Left hindlimb (tissue), 1 donor: ENCODE measurements at regions not wholly inside any gene's neighbourhood (a gene's known extent, or its start where the extent isn't known, plus 50 kb on each side); places are given as distances from the start of the nearest gene placed in this dataset.
"Not testable (repeated sequence)": the region's sequence is repeated elsewhere in the genome, so short reads cannot be mapped to it uniquely, and the experiment has no call there.

Experiments used
- DNase-seq: peaks from one replicate; pipeline ENCODE4 v3.0.0-alpha.2; 2018

DNA sequence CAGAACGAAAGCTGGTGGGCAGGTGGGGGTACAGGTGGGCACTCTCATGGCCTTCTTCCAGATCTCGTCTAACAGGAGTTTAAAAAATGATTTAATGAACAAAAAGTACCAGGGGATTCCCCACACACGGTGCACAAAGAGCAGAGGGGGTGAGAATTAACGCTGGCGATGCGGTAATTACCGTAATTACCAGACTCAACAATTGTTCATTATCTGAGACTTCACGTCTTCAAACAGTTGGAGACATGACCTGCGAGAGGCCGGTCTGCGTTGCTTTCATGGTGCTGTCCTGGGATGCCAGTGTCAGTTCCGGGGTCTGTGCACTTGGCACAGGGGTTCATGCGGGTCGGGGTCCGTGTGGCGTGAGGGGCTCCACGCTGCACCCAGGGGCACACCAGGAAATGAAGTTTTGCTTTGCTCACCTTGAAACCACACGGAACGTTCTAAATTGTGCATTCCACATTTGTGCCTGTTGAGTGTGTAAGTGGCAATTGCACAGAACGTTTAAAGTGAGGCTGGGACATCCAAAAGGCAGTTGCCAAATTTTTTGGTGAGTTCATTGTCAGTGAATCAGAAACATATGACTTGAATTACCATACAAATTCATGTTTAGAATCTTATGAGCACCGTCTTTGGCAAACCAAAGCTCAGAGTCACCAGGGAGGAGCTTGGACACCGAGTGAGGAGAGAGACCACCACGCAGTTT is 256.4 kb upstream of the IRX1 start:
- no peak for DNase-seq

DNA sequence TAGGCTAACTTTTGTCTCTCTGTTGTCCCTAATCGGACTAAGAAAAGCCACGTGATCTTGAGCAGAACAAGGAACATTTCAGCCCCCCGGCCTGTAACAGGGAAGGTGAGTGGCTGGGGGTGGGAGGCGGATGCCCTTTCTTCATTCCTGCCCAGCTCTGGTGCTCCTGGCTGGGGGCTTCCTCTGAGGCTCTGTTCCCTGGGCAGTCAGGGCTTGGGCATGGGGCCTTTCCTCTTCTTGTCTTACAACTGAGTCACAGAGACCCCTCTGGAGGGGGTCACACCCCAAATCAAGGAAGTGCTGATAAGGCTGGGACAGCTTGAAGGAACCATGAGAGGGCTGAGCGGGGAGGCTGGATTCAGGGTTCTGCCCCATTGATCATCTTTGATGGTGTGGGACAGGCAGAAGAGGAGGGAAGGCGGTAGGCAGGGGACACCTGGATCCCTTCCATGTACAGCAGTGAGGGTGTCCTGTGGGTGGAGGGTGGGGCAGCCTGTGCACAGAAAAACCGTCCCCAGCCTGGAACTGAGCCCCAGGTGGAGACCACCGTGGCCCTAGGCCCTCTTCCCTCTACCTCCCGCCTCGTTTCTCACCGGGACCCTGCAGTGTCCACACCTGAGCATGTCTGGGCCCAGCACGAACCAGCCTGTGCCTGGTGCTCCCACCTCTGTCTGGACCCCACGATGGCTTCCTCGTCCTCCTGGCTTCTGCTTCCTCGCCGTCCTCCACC is 257.7 kb upstream of the IRX1 start:
- no peak for DNase-seq

DNA sequence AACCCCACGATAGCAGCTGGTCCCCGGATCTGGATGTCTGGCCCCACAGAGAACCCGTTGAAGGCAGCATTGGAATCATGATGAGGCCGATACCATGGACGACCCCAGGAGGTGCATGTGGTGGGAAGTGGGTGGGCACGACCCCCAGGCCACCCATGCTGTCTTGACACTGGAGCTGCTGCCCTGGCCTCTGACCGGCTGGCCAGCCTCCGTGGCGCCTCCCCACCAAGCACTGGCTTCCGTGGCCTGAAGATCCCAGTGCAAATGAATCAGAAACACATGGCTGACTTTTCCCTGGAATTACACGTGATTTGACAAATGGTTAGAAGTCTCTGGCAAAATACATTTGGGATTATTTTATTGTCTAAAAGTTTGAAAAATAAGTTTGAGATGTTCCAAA is 259.0 kb upstream of the IRX1 start:
- DNase-seq, result no peak

DNA sequence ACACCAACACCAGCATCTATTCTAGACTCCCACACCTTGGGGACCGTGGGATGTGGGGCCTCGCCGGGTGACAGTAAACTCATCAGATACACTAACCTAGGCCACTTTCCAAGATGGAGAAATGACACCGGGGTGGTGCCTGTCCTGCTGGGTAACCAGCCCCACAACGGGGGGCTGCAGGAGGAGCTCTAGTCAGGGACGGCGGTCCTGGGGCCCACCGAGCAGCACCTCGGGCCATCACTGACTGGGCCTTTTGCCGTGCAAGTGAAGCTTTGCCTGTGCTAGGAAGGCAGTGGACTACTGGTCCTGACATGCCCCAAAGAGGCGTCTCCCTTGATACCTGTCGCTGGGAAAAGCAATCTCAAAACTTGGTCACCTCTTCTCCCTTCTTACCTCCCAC is 260.3 kb upstream of the IRX1 start:
- DNase-seq, result no peak

DNA sequence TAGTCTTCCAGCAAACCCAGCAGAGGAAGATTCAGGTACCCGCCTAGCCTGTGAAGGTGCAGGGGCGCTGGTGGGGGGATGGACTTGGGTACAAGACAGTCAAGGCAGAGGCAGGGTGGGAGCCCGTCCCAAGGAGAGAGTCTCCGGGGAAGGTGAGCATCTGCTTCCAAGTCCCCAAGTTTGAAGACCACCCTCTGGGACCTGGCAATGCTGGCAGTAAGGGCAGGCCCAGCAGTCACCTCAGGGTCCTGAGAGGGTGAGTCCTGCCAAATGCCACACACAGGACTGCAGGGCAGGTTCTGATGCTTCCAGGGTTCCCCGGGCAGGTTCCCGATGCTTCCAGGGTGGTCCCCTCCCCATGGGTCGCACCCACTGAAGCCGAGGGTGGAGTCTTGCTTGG is 261.8 kb upstream of the IRX1 start:
- DNase-seq, result no peak

DNA sequence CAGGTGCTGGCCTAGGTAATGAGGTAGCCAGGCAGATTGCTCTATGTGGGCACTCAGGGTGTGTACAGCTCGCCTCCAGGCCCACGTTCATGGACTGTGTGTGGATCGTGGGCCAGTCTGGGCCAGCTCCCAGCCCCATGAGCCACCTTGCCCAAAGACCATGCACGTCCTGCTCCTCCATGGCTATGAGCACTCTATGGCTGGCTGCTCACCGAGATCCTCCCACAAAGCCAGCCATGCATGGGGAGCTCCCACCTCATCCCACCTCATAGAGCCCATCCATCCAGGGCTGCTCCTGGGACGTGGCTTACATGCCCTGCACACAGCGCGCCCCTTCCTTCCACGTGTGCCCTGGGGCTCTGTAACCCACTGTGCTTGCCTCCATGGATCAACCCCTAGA is 262.5 kb upstream of the IRX1 start:
- DNase-seq, result no peak

DNA sequence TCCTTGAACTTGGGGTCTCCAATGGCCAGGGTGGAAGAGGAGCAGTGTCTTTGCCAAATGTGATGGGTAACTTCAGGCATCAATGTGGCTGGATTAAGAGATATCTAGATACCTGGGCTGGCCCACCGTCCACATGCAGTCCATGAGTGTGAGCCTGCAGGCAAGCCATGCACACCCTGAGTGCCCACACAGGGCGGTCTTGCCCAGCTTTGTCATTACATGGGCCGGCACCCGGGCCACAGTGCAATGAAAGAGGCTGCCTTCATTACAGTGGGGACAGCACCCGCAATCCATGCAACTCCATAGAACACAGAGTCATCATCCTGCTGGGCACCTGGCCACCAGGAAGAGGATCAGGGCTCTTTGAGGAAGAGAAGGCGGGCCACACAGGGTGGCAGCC is 263.8 kb upstream of the IRX1 start:
- no peak for DNase-seq

DNA sequence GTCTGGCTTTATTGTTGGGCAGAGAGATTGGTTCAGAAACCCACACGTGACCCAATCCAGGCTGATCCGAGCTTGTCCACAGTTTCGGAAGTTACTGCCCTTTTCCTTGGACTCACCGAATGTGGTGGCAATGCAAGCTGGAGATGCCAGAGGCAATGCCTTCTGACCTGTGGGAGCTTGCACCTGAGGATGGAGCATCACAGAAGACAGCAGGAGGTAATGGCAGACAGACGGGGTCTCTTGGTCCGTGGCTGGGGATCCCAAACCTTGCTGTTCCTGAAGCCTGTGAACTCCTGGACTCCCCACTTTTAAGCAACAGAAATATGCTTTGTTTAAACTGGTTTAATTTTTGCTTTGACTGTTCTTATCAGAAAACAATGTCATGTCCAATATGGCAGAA is 265.2 kb upstream of the IRX1 start:
- DNase-seq, result no peak

DNA sequence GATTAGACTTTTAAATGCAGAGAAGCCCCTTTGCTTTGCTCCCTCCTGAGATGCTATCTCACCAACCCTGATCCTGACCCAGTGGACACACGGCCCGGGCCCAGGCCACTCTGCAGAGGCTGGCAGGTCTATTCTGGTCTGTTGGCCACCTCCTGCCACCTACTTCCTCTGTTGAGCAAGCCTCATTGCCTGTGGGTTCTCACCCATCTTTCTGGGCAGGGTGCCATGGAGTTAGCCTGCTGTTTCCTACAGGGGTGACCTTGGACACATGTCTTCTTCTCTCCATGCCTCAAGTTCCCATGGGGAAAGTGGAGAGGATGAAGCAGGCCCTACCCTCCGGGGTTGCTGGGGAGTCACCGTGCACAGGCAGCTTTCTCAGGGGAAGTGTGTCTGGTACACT is 266.2 kb upstream of the IRX1 start:
- DNase-seq, result no peak

DNA sequence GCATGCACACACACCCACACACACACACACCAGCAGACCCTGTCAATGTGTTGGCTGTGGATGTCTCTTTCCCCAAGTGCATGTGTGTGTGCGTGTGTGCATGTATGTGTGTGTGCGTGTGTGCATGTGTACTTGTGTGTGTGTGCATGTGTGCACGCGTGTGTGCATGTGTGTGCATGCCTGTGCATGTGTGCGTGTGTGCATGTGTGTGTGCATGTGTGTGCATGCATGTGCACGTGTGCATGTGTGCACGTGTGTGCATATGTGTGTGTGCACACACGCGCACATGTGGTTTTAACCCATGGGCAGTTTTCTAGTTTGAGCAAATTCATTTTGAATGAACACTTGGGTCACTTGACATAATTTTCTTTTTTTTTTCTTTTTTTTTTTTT is 268.8 kb upstream of the IRX1 start:
- DNase-seq, result no peak

DNA sequence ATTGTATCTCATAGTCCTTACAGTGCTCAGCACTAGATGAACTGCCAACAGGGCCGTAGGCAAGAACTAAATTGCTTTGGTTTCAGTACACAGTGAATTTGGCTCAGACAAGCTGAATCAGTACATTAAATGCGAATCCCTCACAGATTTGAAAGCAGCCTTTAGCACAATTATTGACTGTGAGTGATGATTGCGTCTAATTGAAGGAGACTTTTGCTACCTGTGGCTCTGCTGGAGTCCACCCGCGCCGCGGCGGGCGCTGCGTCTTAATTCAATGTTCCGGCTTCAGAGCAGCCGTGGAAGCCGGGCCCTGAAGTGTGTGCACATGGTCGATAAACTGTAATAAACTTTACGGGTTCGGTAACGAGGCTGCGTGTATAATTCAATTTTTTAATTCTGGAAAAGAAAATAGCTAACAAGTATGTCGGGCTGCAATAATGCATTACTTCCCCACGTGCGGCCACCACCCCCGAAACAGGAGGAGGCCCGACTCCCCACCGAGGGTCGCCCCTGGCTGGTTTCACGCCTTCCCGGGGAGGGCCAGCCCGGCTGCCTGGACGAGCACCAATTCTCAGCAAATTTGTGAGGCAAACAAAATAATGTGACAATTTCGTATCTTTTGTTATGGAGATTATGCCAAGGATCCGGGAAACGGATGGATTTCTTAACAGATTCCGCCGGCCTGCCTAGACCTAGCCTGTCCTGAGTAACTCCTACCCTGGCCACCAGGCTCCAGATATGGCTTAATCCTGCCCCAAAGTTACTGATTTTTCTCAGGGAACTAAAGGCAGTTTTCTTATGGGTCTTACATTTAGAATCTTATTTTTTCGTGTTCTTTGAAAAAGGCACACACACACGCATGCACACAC is 269.4 kb upstream of the IRX1 start:
- no peak for DNase-seq

DNA sequence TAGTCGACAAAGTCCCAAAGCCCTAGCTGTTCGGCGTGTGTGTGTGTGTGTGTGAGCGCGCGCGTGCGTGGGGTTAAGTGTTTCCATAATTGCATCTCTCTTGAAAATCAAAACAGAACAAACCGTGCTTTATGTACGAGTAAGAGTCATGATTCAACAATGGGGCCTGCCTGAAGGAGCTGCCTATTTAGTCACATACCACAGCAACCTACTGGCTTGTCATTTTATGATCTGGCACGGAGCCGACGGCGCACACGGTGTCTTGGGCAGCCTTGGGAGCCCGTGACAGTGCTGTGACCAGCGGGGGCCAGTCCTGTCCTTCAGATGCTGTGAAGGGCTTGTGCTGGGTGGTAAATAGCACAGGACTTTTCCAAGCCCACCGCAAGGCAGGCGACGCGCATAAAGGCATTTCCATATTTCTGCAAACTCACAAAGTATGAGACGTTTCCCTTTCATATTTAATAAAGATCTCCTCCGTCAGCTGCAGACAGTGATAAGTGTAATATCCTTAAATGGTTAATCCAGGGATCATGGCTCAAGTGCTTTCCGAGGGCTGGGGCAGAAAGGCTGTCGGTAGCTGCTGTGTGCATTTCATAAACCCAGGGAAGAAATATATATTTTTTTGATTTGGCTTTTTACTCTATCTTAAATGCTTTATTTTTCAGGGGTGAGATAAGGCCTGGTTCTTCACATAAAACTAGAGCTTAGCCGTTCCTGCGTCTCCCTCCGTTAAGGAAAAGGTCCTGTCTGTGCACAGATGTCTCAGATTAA is 270.2 kb upstream of the IRX1 start:
- no peak for DNase-seq

DNA sequence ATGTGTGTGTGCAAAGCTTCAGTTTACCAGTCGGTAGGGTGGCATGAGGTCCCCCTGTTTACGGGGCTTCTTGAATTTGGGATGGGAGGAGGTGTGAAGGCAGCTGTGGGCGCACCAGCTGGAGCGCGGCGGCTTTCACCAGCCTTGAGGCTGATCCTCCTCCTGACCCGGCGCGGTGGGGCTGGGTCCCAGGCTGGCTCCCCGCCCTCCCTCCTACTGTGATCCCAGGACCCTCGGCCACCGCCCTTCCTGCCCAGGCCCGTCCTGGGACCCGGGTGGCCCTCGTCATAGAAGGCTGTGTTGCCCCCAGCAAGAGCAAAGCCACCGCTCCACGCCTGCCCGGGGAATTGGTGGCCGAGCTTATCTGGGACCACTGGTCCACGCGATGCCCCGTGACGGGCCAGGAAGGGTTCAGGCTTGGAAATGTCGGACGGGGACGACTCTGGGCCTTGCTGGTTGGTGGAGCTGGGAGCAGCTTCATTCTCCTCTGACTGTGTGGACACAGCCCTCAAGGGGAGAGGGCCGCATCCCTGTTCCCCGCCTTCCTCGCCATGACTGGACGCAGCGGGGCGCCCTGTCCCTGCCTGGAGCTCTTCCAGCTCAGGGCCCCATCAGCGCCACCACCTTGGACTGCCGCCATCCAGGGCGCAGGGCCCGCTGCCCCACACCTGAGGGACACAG is 271.1 kb upstream of the IRX1 start:
- DNase-seq, result no peak

DNA sequence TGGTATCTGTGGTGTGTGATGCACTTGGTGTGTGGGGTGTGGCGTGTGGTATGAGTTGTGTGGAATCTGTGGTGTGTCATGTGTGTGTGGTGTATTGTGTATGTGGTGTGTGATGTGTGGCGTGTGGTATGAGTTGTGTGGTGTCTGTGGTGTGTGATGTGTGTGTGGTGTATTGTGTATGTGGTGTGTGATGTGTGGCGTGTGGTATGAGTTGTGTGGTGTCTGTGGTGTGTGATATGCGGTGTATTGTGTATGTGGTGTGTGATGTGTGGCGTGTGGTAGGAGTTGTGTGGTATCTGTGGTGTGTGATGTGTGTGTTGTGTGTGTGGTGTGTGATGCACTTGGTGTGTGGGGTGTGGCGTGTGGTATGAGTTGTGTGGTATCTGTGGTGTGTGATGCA is 271.7 kb upstream of the IRX1 start:
- not testable (repeated sequence) for DNase-seq

DNA sequence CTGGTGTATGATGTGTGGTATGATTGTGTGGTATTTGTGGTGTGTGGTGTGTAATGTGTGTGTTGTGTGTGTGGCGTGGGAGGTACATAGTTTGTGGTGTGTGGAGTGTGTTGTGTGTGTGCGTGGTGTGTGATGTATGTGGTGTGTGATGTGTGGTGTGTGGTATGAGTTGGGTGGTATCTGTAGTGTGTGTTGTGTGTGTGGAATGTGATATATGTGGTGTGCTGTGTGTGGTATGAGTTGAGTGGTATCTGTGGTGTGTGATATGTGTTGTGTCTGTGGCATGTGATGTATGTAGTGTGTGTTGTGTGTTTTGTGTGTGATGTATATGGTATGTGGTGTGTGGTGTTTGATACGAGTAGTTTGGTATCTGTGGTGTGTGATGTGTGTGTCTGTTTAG is 272.5 kb upstream of the IRX1 start:
- DNase-seq, result no peak

DNA sequence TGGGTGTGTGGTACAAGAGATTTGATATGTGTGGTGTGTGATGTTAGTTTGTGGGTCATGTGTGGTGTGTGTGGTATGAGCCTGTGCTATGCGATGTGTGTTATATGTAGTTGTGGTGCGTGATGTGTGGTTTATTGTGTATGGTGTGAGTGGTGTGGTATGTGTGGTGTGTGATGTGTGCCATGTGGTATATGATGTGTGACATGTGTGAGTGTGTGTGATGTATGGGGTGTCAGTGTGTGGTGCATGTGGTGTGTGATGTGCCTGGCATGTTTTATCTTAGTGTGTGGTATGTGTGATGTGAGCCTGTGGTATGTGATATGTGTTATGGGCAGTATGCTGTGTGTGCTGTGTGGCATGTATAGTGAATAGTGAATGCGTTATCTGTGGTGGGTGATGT is 273.0 kb upstream of the IRX1 start:
- DNase-seq, result no peak

DNA sequence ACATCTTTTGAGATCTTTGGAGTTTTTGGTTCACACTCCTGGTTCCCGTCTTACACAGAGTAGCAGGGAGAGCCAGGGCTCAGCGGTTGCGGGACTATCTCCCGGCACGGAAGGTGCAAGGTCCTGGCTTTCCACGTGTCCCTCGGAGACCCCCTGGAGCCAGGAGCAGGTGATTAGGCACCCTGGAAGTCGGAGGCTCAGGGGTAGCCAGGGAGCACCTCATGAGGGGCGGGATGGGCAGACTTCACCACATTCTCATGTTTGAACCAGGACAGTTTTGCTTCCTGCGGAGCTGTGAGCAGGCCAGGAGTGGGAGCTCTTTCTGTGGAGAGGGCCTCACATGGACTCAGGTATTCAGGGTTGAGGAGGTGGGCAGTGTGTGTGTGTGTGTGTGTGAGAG is 273.7 kb upstream of the IRX1 start:
- DNase-seq, result no peak

DNA sequence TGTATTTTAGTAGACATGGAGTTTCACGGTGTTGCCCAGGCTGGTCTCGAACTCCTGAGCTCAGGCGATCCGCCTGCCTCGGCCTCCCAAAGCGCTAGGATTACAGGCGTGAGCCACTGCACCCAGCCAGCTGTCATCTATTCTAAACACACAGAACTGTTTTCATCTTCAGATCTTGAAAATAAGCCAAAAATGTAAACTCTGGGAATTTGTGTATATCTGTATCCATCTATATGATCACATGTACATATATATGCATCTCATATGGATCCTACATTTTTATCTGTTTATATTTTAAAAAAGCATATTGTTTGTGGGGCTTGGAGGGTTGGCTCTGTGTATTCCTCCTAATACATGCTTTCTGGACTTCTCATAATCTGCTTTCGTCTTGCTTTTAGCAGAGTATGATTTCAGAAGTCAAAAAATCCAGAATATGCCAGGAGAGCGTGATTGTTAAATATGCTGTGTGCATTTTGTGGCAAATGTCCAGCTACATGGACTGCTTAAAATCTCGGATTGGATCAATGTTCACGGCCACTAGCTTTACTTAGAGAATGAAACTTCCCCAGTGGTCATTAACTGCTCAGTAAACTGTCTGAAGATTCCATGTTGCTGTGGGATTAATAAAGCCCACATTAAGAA is 274.4 kb upstream of the IRX1 start:
- no peak for DNase-seq

DNA sequence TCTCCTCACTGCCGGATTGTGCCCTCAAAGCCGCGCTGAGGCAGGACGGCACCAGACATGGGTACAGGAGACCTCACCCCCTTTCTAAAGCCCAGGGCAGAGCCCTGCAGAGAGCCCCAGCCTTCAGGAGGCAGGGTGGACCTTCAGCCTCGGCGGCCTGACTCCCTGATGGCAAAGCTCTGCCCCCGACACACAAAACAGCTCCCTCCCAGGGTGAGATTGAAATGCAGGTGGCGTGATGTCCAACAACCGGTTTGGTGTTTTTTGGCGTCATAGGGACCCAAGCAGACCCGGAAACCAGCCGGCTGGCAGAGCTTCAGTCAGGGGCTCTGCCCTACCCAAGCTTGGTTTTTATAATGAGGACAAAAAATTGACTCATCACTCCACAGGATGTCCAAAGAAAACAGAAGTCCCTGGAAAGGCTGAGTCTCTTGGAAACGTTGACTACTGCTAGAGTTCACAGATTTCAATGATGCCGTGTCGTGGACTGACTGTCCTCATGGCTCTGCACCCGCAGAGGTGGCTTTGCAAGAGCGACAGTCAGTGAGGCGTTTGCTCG is 275.2 kb upstream of the IRX1 start:
- no peak for DNase-seq

DNA sequence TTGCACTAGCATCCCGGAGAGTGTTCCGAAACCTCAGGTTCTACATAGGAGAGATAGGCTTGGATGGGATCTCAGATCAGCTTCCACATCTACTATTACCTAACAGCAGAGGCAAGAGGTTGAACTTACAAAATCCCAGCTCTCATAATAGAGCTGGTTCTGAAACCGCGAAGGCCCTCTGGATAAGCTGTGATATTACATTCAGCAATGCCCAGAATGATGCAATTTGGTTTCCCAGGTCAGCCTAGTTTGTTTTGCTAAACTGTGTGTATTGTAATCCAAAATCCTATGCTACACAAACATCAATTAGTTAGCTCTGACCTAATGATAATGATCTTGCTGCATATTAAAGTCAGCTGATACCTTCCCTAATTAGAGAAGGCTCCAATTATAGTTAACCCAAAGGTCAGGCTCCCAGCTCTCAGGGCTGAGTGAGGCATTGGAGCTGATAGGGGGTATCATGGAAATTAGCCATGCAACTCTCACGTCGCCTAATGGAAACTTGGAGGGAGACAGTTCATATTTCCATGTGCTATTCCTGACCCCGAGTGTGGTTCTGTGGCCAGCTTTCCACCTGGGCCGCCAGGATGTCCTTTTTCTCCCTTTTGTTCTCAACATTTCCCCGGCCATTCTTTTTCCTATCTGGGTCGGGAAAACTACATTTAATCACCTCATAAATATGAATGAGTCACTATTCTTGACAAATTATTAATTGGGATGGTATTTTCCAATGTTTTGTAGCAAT is 278.4 kb upstream of the IRX1 start:
- no peak for DNase-seq

DNA sequence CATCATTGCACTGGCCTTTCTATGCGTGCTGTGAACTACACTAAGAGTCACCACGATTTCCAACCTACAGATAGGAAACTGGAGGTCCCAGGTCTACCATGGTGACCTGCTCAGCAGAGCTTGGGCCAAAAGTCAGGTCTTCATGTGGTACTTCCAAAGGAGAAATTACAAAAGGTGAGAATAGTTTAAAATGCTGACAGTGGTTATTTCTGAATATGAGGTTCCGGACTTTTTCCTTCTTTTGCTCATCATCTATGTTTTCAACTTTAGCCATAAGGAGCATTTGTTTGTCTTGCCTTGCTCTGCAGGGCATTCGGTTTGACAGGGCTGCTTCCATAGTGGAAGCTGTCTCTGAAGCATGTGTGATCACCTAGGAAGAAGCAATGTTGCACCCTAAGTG is 282.1 kb upstream of the IRX1 start:
- no peak for DNase-seq
